ENCODE measurements at regions not wholly inside any gene's neighbourhood (a gene's known extent, or its start where the extent isn't known, plus 50 kb on each side); places are given as distances from the start of the nearest gene placed in this dataset.

GRCh38 chr10:123257904-123258456, 103.8 kb downstream of the BUB3 start:
- TF ChIP-seq, protein P1, sequence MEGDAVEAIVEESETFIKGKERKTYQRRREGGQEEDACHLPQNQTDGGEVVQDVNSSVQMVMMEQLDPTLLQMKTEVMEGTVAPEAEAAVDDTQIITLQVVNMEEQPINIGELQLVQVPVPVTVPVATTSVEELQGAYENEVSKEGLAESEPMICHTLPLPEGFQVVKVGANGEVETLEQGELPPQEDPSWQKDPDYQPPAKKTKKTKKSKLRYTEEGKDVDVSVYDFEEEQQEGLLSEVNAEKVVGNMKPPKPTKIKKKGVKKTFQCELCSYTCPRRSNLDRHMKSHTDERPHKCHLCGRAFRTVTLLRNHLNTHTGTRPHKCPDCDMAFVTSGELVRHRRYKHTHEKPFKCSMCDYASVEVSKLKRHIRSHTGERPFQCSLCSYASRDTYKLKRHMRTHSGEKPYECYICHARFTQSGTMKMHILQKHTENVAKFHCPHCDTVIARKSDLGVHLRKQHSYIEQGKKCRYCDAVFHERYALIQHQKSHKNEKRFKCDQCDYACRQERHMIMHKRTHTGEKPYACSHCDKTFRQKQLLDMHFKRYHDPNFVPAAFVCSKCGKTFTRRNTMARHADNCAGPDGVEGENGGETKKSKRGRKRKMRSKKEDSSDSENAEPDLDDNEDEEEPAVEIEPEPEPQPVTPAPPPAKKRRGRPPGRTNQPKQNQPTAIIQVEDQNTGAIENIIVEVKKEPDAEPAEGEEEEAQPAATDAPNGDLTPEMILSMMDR (IDR thresholded peaks at IDR 0.05): no peak
- no peak for TF ChIP-seq POLR2A (IDR thresholded peaks at IDR 0.05)

Measured in lower leg skin (tissue), 3 donors.